GM21723 (cell line): ENCODE measurements at regions not wholly inside any gene's neighbourhood (a gene's known extent, or its start where the extent isn't known, plus 50 kb on each side); places are given as distances from the start of the nearest gene placed in this dataset.
A peak's percentile ranks its signal among the peaks of the same experiment; 100 is the strongest.

Experiments used
- ATAC-seq: cut with Tn5 transposase; IDR thresholded peaks from one replicate; pipeline ENCODE4 v1.9.1; 2021; ENCODE audit warnings: mild to moderate bottlenecking, moderate library complexity; ENCODE audit not compliant: unreplicated experiment

DNA sequence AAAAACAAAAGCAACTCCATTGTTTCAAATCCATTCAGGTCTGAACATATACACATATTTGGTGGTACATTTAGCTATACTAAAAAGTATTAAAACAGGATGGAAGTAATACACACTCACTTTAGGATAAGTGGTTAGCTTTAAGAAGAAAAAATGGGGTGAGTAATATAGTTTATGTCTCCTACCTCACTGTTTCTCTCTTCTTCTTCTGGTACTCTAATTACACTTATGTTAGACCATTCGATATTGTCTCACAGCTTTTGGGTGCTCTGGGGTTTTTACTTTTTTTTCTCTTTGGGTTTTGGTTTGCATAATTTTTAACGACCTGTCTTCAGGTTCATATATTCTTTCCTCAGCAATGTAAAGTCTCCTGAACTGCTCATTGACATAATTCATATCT lies 75.4 kb upstream of the AKAP13 start:
- no peak for ATAC-seq

DNA sequence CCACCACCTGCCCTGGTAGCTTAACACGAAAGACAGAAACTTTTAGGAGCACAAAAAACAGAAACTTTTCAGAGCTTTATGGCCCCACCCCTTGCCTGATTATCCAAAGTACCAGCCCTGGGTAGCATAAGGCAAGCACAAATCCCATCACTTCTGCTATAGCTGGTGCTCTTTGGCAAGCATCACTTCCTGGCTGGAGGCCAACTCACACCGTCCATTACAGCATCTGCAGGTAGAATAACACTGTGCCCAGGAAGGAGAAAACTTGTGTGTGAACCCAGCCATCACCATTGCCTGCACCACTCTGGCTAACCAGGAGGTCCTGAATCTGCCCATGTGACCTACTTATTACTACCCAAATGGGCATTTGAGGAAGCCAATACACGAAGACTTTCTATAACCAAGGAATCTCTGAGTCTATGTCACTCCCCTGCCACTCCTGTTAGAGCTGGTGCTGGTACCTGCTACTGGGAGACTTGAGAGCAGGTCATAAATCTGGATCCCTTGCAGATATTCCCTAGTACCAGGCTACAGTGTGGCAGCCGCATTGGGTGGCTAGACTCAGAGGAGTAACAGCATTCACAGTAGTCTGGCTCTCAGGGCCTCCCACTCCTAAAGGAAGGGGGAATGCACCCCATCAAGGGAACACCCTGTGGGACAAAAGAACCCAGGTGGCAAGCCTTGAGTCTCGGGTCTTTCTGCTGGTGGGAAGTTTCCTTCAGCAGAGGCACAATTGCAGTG lies 73.3 kb upstream of the AKAP13 start:
- ATAC-seq: no peak

DNA sequence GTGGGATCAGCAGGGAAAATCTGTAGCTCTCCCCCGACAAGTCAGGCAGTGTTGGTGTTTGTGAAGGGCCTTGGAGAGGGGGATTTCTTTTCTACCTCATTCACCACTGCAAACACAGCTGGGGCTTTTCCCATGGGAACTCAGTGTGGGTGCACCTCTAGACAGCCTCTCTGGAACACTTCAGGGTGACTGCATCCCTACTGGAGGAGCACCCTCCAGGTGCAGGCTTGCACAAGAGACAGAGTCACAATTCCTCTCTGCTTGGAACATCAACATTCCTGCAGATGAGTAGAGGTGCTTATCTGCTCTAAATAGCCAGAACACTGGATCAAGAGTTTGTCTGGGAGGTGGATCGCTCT lies 72.7 kb upstream of the AKAP13 start:
- no peak for ATAC-seq

DNA sequence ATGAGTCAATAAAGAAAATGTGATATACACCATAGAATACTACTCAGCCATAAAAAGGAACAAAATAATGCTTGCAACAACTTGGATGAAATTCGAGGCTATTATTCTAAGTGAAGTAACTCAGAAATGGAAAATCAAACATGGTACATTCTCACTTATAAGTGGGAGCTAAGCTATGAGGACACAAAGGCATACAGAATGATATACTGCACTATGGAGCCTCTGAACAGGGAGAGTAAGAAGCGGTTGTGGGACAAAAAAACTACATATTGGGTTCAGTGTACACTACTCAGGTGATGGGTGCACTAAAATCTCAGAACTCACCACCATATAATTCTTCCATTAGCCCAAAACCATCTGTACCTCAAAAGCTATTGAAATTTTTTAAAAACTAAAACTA lies 68.8 kb upstream of the AKAP13 start:
- ATAC-seq: no peak

DNA sequence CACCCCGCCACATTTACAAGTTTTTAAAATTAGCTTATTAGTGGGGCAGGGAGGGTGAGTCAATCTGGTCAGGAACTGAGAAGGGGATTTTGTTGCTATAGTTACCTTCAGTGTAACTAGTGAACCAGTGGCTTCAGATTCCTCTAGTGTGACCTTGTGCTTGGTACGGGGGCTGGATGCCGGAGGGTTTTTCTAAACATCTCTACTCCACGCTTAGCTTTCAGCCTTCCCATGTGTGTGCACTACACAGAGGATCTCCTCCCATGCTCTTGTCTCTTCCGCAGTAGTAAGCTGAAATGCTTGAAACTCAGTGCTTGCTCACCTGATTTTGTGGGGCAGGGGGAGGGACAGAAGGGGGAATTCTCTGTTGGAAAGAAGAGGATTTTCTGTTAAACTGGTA lies 67.9 kb upstream of the AKAP13 start:
- ATAC-seq: peak; percentile 94

DNA sequence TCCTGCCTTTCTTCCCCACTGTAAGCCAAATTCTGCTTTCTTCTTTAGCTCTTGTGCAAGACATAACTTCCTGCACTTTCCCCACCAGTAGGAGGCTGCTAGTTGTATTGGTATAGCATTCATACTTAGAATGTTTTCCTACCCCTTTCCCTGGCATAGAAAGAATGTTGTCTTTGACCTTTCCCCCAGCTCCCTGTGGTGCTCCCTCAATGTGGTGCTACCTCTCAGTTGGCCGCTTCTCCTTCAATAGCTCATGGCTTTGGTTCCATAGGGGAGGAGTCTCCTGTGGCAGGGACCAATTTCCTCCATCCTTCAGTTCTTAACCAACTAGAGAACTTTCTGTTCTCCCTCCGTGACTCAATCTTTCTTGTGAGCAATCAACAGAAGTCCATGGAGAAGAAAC lies 67.5 kb upstream of the AKAP13 start:
- peak; percentile 9 for ATAC-seq

DNA sequence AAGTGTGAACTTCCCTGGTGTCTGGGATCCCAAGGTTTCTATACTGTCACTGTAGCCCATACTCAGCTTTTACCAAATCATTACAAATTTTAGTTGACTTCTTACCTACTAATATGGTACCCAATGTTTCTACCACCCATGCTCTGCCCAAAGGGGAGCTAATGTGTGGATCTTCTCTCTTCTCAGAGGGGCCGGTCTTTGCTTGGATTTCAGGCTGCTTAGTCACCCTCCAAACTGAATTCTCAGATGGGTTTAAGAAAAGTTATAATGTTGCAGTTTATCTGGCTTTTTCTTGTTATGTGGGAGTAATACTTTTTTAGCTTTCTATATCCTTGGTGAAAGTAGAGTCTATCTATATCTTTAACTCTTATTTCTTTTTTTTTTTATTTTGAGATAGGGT lies 67.1 kb upstream of the AKAP13 start:
- ATAC-seq: no peak

DNA sequence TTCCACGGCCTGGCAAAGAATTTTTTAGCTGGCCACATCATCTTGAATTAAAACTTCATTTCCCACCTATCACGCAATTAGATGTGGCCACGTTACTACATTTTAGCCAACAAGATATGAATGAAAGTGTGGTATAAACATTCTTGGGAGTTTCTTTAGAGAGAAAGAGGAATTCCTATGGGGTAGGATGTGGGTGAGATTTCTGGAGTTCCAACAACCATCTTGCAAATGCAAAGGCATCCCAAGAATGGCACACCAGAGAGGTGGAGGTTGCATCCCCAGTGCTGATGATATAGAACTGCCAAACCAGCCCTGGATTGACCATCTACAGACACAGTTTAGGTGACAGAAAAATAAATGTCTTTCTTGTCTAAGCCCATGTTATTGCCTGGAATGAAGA lies 66.3 kb upstream of the AKAP13 start:
- no peak for ATAC-seq

DNA sequence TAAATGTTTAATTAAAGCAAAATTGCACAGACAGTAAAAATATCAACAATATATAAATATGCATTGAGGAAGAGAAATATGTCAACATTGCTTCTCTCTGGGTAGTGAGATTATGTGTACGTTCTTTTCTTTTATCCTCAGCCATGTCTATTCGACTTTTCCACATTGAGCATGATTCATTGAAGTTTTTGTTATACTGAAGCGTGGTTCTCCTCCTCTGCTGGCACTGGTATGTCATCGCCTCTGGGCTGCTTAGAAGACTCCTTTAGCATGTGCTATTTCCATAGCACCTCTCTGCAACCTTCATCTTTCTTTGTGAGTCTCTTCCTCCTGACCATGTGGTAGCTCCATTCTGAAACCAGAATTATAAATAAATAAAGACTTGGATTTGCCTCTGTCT lies 65.8 kb upstream of the AKAP13 start:
- no peak for ATAC-seq

DNA sequence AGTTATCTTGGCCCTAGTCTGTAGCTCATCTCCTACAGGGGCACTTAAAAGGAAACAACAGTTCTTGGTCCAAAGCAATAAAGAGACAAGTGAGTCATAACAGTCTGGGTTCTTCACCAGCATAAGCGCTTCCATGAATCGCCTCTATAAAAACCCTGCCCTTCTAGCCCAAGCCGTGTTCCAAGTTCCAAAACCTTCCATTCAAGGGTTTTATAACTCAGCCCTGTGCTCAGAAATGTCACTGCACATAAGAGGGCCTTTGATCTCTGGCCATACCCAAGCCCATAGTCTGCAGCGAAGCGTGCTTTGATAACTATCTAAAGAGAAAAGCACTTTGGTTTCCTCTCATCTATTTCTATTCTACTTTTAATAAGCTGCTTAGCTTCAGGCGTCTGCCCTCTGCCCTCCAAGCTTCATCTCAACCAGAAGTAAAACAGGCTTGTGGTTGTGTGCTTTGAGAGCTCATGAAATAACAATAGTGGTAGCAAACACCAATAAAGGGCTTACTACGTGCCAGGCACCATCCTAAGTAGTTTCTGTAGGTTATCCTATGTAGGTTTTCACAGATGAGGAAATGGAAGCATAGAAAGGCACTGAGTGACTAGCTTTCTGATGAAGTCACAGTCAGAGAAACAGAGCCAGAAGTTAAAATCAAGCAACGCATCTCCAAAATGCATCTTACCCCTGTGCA lies 64.0 kb upstream of the AKAP13 start:
- ATAC-seq: no peak

DNA sequence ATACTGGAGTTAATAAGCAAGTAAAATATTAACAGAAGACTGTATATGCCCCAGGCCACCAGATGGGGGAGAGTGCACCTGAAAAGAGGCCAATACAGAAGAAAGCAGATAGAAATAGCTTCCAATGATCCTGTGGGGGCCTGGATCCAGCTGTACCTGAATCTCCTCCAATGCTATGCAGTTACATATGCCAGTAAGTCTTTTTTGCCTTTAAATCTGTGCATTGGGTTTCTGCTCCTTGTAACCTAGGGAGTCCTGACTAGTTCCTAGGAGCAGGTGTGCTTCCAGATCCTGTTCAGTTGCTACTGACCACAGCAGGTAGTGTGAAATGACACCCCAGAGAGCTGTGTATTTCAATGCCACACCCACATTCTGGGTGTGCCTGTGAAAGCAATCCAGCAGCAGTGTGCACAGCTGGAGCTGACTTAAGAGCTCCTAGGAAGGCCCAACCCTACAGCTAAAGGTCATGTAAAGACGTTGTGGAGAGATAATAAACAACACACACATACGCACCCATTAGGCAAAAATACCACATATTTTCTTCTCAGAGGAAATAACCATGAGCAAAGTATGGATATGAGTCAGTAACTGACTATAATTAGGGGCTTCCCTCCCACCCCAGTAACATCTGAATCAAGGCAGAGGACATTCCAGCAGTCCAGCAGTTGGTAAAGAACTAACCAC lies 62.2 kb upstream of the AKAP13 start:
- ATAC-seq: peak; percentile 87

DNA sequence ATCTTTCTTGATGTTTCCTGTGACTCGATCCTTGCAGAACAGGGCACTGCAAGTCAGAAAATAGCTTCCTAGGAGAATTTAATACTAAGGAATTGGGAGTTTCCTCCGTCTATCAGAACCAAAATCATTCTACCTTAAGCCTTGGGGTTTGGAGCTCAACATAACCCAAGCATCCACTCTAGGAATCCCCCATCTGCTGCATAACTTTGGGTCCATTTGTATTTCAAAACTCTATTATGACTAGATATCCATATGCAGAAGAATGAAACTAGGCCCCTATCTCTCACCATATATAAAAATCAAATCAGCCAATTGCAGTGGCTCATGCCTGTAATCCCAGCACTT lies 61.7 kb upstream of the AKAP13 start:
- peak; percentile 2 for ATAC-seq

DNA sequence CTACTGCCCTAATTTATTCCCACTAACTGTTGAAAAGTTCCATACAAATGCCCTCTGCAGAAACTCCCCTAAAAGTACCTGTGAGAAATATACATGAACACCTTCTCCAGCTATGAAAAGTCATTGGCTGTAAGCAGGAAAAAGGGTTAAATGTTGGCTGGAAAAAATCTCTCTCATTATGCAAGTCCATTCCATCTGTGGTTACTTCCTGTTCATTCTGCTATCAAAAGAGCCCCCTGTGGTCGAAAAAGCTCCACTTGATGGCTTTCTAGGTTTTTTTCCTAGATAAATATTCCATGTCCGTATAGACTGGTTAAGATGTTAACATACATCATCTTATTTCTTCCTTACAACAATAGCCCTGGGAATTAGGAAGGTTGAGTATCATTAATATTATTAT lies 56.2 kb upstream of the AKAP13 start:
- no peak for ATAC-seq

DNA sequence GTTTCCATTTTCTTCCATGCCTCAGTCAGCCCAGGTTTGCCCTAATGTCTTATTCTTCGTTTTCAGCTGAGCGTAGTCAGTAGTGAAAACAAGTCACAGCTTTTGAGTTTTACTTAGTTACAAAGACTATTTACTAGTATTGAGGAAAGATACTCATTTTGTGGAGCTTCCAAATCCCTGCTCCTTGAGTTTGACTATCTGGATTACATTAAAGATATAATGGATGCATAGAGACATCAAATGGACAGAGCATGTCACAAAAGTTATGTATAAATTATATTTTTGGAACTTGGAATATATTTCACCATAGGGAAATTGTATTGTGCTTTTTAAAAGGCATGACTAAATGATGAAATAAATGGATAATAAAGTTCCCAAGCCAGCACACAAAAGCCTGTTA lies 54.6 kb upstream of the AKAP13 start:
- no peak for ATAC-seq

DNA sequence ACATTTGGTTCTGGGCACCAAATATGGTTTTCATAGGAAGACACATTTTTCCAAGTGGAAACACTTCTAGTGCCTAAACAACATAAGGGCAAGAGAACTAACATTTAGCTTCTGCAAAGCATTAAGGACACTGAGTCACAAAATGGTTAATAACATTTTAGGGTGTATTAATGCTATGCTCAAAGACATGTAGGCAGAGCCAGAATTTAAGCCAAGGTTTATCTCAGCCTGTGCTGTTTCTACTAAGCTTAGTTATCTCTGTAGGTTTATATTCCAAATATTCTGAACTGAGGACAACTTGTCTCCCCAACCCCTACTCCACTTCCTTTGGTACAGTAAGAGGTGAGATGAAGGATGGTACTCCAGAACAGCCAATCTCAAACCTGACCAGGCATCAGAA lies 54.1 kb upstream of the AKAP13 start:
- ATAC-seq: no peak

DNA sequence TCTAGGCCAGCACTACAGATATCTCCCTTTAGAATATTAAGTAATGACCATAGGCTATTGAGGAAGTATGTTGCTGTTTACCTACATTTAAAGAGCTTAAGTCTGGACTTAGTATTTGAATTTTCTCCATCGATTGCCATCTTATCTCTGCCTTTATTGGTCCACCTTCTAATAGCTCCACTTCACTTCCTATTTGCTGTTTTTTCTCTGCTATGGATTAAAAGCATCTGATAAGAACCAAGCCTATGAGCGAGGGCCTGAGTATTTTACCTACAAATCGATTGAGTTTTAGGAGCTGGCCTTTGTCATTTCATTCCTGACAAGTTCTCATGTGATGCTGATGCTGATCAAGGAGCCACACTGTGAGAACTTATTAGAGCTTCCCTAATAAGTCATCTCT lies 52.6 kb upstream of the AKAP13 start:
- no peak for ATAC-seq

DNA sequence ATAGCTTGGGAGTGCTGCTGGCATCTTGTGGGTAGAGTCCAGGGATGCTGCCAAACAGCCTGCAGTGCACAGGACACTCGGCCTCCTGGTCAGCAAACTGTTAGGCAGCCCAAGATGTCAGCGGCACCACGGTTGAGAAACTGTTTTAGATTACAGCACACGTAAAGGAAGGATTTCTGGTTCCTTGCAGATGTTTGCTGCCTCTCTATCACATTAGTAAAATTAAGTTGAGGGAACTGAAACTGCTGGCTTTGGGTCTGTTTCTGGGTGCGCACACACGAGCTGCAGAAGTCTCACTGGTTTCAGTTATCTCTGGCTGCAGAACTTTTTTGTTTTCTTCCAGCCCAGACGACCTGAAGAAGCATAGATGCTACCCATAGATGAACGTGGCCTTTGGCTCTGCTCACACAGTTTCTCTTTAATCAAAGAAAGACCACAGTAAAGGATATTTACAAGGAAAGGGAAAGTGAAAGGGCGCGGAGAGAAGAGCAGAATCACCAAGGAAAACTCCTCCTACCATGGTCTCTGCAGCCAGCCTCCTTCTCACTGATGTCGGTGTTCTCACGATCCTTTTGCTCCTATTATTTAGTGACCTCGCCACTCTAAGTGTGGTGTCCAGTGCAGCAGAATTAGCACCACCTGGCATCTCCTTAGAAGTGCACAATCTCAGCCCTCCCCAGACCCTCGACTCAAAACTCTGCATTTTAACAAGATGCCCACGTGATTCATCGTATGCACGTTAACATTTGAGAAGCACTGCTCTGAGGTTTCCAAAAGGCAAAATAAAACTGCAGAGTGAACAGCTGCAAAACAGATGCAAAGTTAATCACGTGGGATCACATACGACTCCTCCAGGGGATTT lies 50.6 kb upstream of the AKAP13 start:
- ATAC-seq: peak; percentile 65
